ENCODE measurements at regions not wholly inside any gene's neighbourhood (a gene's known extent, or its start where the extent isn't known, plus 50 kb on each side); places are given as distances from the start of the nearest gene placed in this dataset.

DNA sequence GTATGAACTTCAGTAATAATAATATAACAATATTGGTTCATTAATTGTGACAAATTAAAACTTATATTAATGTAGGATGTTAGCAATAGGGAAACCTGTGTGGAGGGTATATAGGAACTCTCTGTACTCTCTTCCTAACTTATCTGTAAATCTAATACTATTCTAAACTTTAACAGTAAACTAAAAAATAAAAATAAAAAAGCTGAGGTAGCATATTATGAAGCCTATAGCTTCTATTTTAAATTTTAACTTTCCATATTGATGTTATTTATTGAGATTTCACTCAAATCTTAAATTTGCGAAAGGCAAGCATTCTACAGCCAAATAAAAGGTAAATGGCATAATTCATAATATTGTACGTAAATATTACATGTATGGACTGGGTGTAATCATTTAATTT is 326.4 kb downstream of the MEI4 start:
- no peak for DNase-seq

DNA sequence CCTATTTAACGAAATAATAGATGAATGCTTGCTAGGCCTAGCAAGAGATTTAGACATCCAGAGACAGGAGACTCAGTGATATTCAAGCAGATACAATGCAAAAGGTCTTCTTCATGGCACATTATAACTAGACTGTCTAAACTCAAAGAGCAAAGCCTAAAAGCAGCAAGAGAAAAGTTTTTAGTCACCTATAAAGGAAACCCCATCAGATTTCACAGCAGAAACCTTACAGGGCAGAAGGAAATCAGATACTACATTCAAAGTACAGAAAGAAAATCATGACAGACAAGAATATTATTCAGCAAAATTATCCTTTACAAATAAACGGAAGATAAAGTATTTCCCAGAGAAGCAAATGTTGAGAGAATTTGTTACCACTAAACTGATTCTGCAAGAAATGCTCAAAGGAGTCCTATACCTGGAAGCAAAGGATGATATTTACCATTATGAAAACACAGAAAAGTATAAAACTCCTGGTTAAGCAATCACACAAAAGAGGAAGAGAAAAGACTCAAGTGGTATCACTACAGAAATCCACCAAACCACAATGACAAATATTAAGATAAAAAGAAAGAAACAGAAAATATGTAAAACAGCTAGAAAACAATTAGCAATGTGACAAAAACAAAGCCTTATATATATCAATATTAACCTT is 333.7 kb downstream of the MEI4 start:
- no peak for DNase-seq

DNA sequence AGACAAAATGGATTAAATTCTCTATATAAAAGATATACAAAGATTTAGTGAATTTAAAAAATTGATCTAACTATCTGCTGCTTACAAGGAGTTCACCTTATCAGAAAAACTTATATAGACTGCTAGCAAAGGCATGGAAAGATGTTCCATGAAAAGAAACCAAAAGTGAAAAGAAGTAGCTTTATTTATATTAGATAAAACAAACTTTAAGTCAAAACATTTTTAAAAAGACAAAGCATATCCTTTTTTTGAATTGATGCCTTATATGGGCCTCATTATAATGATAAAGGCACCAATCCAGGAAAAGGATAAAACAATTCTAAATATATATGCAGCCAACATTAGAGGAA is 334.2 kb downstream of the MEI4 start:
- DNase-seq, result no peak

DNA sequence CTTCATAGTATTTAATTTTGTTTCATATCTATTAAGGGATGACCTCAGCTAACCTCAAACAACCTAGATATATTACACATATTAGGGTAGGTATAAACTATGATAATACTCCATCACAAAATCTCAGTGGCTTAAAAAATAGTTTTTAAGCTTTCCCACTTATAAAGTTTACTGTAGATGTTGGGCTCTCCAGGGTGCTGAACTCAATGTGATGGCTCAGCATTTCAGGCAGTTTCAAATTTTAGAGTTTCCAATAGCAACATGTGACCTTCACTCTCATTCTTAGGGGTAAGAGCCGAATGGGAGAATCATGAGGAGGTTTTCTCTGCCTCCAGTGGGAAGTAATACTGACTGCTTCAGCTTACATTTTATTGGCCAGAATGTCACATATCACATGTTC is 357.3 kb downstream of the MEI4 start:
- no peak for DNase-seq

DNA sequence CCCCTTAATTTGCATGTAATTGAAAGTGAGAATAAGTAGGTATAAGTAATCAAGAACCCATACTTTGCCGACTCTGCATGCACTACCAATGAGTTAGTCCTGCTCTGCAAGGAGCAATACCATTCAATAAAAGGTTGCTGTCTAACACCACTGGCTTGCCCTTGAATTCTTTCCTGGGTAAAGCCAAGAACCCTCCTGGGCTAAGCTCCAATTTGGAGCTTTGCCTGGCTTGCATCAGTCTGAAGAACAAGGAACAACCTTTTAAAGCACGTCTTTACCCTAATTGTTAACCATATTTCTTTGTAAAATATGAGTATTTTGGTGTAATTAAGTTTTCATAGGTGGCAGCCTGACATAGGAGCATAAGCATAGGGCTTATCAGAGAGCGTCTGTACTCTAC is 367.7 kb downstream of the MEI4 start:
- DNase-seq, result no peak

DNA sequence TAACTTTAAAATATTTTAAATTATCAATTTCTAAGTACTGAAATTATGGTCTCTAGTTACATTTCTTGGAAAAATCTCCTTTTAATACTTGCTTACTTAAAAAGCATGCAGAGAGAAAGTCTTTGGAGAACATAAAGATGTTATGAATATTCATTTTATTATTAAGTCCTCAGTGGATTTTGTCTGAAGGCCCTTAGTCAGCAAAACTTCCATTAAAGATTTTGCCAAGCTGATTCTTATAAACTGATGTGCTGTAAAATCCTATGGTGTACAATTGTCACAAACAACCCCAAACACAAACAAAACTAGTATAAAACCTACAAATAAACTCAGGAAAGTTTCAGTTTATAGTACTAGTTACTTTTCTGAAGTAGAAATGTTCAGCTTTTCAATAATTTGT is 372.7 kb downstream of the MEI4 start:
- no peak for DNase-seq

DNA sequence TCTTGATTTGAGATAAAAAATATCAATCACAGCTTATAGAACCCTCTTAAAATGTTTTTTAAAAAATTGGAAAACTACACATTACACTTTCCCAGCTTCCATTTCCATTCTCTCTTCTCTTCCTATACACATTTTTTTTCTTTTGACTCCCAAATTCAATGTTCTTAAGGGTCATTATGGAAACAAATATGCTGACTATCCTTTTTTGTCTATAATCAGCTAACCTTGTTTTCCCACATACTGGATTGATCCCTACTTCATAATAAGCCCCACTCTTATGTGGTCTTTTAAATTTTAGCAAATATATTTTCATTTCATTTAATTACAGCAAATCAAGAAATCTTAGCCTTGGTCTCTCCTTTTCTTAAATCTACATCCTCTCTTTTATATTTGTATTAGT is 378.4 kb downstream of the MEI4 start:
- no peak for DNase-seq

DNA sequence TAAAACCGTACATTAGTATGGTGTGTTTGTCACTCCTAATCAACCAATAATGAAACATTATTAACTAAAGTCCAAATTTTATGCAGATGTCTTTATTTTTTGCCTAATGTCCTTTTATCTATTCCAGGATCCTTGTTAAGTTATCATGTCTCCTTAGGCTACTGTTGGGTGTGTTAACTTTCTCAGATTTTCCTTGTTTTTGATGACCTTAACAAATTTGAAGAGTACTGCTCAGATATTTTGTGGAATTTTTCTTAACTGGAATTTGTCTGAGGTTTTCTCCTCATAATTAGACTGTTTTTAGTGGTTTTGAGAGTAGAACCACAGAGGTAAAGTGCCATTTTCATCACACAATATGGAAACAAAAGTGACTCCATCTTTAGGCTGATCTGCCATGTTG is 406.3 kb downstream of the MEI4 start:
- no peak for DNase-seq

DNA sequence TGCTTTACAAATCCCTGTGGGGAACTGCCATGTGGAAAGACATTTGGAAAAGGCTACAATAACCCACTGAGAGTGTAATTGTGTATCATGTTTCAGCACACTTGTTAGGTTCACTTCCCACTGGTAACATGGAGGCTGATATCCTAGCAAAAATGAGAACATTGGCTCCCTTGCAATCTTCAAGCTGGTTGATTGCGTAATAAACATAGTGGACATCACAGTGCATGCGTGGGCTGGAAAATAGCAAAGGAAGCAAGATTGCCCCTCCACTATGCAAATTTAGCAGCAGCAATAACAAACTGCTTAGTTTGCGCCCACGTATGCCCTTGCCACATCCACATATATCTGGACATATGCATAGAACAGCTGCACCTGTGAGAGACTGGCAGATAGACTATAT is 410.2 kb downstream of the MEI4 start:
- no peak for DNase-seq

DNA sequence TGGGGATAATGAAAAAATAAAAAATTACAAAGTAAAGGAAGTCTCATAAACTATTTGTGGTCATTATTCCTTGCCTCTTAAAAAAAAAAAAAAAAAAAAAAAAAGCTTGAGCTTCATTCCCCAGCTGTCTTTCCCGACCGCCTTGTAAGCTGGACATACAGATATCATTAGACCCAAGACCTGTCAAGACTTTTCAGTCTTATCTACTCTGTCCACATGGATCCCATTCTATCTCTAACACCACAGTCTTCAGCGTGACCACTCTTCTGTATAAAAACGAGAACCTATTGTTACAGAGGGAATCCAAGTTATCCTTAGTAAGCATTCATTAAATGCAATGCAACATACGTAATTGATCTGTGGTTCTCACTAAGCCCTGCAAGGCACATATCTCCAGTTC is 423.5 kb downstream of the MEI4 start:
- no peak for DNase-seq

DNA sequence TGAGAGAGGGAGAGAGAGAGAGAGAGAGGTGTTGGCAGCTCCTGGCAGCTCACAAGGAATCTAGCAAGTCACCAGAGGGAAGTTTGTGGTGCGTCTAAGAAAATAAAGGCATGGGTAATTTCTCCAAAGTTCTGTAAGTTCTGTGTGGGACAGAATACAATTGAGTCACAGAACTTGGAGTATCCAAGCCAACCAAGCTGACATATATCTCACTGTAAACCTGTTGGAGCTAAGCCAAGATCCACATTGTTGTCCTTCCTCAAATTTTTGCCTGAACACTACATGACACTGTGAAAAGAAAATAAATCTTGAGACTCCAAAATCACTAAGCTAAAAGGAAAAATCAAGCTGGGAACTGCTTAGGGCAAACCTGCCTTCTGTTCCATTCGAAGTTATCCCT is 436.7 kb downstream of the MEI4 start:
- DNase-seq, result no peak

DNA sequence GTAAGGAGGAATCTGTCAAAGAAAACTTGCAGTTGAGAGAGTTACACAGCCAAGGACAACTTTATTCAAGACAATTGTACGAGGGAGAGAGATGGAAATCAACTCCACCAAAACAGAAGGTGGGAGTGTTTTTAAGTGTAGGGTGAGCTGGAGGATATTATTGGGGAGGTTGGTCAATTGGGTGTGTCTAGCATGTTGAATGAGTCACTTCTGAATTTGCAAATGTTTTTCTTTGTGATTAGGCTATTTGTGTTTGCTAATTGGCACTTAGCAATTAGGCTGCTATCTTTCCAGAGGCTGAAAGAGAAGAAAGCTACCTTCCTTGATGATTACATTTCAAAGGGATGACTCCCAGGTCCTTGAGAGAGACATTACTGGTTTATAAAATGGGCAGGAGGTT is 441.1 kb downstream of the MEI4 start:
- no peak for DNase-seq

DNA sequence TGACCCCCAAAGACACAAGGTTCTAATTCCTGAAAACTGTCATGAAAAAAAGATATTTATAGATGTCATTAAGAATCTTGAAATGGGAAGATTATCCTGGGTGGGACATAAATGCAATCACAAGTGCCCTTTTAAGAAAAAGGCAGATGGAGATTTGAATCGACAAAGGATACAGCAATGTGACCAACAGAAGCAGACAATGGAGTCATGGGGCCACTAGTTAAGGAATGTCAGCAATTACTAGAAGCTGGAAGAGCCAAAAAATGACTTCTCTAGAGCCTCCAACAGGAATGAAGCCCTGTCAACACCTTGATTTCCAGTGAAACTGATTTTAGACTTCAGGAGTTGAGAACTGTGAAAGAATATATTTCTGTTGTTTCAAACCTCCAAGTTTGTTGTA is 448.5 kb downstream of the MEI4 start:
- no peak for DNase-seq

DNA sequence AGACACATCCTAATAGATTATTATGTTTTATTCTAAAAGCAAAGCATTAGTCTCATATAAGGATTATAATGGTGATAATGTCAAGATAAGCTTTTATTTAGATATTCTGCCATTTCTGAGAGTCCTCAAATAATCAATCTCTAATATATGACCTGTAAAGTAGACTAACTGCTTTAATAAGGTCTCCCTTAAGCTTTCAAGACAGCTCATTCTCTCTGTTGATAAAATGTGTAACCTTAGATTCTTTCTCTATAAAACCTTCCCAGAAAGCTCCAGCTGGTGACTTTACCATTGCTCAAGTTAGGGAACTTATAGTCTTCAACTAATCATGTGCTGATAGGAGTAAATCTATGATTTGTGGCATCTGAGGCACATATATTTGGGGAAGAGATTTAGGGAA is 457.8 kb downstream of the MEI4 start:
- DNase-seq, result no peak

DNA sequence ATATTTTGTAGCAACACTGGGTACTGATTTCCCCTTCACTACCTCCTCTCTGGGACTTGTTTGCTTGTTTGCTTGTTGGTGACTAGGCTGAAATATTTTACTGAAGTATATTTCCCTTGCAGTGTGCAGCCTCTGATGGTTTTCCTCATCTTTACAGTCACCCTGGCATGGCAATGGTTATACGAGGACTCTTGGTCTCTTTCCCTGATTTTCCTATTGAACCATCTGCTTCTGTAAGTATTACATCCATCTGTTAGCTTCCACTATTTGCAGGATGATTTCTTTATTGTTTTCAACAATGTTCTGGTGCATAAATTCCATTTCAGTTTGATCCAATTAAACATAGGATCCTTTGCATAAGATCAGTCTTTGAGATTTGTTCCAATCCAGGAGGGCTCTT is 465.1 kb downstream of the MEI4 start:
- no peak for DNase-seq

DNA sequence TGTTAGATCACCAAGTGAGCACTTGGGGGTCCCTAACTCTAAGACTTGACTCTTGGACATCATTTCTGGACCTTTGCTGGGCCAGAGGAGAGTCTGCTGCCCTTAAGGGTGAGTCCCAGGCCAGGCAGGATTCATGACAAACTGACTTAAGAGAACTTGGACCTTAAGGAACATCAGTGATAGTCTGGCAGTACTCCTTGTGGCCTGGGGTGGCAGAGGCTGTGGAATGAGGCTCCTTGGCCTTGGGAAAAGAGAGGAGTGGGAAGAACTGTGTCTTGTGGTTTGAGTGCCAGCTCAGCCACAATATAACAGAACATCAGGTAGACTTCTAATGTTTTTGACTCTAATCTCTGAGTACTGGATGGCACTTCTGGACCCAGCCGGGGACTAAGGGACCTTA is 478.7 kb downstream of the MEI4 start:
- no peak for DNase-seq

DNA sequence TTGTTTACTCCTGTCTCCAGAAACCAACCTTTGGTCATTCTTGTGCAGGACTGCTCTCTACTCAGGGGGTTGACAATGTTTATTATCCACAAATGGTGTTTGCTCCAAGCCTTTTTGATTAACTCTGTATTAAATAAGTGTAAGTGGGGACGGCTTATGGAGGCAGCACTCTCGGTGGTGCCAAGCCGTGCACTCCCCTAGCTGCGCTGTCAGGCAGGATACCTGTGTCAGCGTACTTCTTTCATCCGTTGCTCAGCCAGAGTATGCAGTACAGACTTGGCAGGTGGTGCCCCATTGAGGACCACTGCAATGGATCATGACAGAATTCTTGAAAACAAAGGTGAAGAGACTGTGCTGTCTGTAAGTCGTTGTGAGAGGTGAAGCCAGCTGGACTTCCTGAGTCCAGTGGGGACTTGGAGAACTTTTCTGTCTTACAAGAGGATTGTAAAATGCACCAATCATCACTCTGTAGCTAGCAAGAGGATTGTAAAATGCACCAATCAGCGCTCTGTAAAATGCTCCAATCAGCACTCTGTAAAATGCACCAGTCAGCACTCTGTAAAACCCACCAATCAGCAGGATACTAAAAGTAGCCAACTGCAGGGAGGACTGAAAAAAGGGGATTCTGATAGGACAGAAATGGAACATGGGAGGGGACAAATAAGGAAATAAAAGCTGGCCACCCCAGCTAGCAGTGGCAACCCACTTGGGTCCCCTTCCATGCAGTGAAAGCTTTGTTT is 480.0 kb downstream of the MEI4 start:
- no peak for DNase-seq

DNA sequence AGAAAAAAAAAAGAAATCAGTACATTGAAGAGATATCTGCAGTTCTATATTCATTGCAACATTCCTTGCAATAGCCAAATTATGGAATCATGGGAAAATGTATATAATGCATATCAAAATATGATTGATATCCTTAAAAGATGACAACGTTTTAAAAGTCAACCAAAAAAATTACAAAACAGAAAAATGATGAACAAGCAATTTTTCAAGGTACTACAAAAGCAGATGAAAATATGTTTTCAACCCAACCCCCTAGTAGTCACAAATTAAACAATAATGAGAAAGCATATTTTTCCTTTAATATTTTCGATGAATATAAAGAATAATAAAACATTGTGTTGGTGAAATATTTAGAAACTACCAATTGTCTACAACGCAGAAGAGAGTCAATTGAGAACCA is 497.6 kb downstream of the MEI4 start:
- no peak for DNase-seq

DNA sequence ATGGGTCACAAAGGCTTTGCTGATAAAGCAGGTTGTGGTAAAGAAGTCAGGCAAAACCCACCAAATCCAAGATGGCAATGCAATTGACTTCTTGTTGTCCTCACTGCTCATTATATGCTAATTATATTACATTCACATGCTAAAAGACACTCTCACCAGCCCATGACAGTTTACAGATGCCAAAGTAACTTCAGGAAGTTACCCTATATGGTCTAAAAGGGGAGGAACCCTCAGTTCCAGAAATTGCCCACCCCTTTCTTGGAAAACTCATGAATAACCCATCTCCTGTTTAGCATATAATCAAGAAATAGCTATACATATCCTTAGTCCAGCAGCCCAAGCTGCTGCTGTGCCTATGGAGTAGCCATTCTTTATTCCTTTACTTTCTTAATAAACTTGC is 501.1 kb downstream of the MEI4 start:
- DNase-seq, result no peak

DNA sequence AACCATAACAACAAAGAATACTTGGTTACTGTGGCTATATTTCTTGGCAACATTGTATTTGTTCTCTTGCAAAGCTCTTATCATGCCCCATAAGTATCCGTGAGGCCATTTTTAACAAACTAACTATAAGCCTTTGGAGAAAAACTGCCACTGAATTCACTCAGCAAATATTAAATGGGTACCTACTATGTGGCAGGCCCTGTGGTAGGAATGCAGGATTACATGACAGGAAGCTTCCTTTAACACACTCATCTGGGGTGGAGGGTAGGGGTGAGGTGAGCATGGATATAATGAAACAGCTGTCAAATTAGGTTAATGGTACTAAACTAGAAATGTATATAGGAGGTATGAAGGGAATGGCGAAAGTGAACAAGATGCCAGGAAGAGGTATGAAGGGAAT is 504.8 kb downstream of the MEI4 start:
- no peak for DNase-seq

DNA sequence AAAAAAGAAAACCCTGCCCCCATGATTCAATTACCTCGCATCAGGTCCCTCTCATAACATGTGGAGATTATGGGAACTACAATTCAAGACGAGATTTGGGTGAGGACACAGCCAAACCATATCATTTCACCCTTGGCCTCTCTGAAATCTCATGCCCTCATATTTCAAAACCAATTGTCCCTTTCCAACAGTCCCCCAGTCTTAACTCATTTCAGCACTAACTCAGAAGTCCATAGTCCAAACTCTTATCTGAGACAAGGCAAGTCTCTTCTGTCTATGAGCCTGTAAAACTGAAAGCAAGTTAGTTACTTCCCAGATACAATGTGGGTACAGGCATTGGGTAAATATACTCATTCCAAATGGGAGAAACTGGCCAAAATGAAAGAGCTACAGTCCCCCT is 536.1 kb downstream of the MEI4 start:
- no peak for DNase-seq

DNA sequence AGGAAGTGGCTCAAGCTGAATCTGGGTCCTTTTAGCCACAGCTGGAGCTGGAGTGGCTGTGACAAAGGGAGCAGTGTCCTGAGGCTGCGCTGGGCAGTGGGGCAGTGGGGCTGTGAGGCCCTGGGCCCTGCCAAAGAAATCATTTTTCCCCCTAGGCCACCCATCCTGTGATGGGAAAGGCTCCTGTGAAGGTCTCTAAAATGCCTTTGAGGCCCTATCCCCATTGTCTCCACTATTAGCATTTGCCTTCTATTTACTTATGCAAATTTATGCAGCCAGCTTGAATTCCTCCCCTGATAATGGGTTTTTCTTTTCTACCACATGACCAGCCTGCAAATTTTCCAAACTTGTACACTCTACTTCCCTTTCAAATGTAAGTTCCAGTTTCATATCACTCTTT is 539.2 kb downstream of the MEI4 start:
- no peak for DNase-seq

DNA sequence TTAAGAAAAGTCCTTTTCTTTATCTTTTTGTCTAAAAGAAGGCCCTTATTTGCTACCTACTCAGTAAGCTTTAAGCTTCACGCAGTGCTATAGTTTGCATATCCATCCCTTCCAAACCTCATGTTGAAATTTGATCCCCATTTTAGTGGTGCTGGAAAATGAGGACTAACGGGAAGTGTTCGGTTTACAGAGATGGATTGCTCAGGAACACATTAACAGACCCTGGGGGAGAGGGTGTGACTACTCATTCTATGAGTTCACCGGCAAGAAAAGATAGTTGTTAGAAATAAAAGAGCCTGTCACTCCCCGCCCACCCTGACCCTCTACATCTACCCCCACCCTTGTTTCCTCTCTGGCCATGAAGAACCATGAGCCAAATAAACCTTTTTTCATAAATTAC is 546.2 kb downstream of the MEI4 start:
- no peak for DNase-seq

DNA sequence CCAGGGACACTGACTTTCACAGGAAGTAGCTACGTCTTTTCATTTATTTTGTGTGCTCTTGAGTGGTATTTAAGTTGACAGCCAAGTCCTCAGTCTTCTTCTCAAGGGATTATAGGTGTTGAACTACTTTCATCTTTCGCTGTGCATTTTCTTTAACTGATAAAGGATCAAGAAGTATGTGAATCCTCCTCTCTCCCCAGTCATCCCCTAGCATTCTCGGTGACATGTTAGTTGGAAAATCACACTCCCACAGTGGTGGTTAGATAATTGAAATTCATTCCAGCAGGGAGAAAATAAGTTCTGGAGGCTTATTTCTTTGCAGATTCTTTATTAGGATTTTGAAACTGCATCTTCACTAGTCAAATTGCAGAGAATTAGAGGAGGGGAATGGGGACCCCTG is 569.4 kb downstream of the MEI4 start:
- DNase-seq, result no peak

DNA sequence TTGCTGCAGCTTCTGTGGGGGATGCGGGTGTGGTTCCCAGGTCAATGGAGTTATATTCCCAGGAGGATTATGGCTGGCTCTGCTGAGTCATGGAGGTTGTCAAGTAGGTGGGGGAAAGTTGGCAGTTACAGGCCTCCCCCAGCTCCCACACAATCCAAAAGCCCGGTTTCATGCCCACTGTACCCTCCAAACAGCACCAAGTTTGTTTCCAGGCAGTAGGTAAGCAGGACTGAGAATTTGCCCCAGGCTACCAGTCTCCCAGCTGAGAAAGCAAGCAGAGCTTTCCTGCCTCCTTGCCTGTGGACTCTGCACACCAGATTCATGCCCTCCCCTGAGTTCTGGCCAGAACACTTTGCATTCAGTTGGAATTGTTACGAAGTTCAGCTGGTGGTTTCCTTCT is 578.2 kb downstream of the MEI4 start:
- no peak for DNase-seq

Measured in suppressor macrophage treated with lipopolysaccharide for 4 hours (primary cell).